ENCODE measurements at regions not wholly inside any gene's neighbourhood (a gene's known extent, or its start where the extent isn't known, plus 50 kb on each side); places are given as distances from the start of the nearest gene placed in this dataset.

DNA sequence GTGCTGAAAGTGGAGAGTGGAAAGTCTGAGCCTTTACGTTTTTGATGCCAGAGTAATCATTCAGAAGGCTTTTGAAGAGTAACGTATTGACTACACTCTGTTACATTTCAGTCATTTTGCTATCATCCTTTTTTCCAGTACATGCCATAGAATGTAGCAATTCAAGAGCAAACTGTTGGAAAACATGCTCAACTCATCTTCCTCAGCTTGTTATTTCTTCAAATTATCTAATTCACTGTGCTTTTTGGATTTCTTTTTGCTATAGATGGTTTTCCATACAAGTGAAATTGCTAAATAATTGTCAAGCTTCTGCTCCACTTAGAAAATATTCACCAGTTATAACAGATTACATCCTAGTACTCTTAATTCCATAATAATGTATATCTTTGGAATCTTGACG lies 129.9 kb upstream of the CLEC14A start:
- TF ChIP-seq EGR1 (IDR thresholded peaks at IDR 0.05; ENCODE audit: low read depth) (no peak), CTCF (IDR thresholded peaks at IDR 0.05 in 2 of 3, conservative IDR thresholded peaks at IDR 0.05 in 1 of 3; ENCODE audit: borderline replicate concordance in 1 of 3, insufficient read depth in 1 of 3, low read depth in 2 of 3, low read length in 2 of 3) (no peak)

Data from HCT116 (cell line).